ENCODE measurements at regions not wholly inside any gene's neighbourhood (a gene's known extent, or its start where the extent isn't known, plus 50 kb on each side); places are given as distances from the start of the nearest gene placed in this dataset.

DNA sequence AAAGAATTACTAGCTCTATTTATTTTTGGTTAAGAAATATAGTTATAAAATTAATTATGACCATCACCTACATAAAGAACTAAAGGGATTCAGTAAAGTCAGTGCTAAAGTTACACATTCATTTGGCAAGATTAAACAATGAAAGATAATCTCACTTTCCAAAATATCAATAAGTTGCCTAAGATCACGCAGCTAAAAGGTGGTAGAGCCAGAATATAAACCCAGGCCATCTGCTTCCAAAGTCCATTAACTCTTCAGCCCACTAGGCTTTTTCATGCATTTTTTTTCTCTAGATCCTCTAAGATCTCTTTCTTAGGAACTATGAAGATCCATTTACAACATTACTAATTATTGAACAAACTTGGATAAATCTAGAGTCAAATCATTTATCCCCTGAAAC, 66.6 kb upstream of the RND3 start:
- TF ChIP-seq CTCF (IDR thresholded peaks at IDR 0.05; ENCODE audit: control extremely low read depth, extremely low read depth): no peak
- DNase-seq (no peak), ATAC-seq (ENCODE audit: insufficient read depth, low FRiP score) (no peak)
- no peak overlapping the region for H3K4me3 ChIP-seq
- 84 to 95% methylated on average over 1 of the region's 1 CpG for WGBS, 2 donors
- H3K9me3 ChIP-seq (ENCODE audit: control insufficient read depth in 4 of 4, insufficient read depth in 3 of 4, low read length in 3 of 4): no peaks in the 10 kb centered on the region
- H3K27ac ChIP-seq (ENCODE audit: low read depth in 1 of 2, low read length in 1 of 2): no peak overlapping the region
- no peaks in the 10 kb centered on the region for H3K36me3 ChIP-seq (ENCODE audit: control insufficient read depth in 4 of 4, insufficient read depth in 4 of 4, low read length in 4 of 4)
- H3K4me1 ChIP-seq (ENCODE audit: control insufficient read depth in 5 of 5, insufficient read depth in 5 of 5, low read length in 5 of 5): peaks cover 0 to 12% (median 0%) of the 10 kb centered on the region in 5 donors
- no peaks in the 10 kb centered on the region for H3K27me3 ChIP-seq (ENCODE audit: control insufficient read depth in 3 of 3, insufficient read depth in 3 of 3, low read length in 2 of 3)
- no peak overlapping the region for H3K9ac ChIP-seq (ENCODE audit: insufficient read depth in 1 of 2, low read length in 2 of 2)

DNA sequence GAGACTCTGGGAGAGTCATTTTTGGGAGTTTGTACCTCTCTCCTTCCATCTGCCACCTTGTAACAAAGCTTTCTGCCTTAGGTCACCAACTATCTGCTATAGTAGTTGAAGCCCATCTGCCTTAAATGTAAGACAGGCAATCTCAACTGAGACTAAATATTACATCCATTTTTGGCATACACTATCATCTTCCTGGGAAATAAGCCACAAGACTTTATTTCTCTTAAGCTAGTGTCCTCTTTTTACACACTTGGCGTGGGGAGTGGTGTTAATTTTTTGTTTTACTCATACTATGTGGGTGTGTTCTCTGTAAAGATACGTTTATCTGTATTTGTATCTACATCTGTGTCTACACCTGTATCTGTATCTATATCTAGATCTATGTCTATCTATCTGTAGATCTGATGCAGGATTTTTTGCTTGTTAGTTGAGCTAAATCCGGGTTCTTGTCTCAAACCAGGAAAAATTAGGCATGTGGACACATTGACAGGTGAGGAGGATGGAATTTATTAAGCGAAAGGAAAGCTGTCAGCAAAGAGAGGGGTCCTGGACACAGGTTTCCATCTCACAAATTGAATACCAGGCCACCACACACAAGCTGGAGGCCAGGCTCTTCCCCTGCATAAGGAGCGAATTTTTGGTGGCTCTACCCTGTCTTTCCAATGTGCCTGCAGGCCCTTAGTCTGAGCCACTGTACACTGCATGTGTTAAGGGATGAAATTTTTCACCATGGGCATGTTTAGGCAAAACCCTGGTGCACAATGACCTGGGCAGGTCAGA, 64.8 kb upstream of the RND3 start:
- H3K27ac ChIP-seq (ENCODE audit: low read depth in 1 of 2, low read length in 1 of 2): no peak overlapping the region
- no peak for DNase-seq
- no peaks in the 10 kb centered on the region for H3K9me3 ChIP-seq (ENCODE audit: control insufficient read depth in 4 of 4, insufficient read depth in 3 of 4, low read length in 3 of 4)
- TF ChIP-seq CTCF (IDR thresholded peaks at IDR 0.05; ENCODE audit: control extremely low read depth, extremely low read depth): no peak
- no peaks in the 10 kb centered on the region for H3K36me3 ChIP-seq (ENCODE audit: control insufficient read depth in 4 of 4, insufficient read depth in 4 of 4, low read length in 4 of 4)
- peaks cover 0 to 12% (median 0%) of the 10 kb centered on the region in 5 donors for H3K4me1 ChIP-seq (ENCODE audit: control insufficient read depth in 5 of 5, insufficient read depth in 5 of 5, low read length in 5 of 5)
- no peaks in the 10 kb centered on the region for H3K27me3 ChIP-seq (ENCODE audit: control insufficient read depth in 3 of 3, insufficient read depth in 3 of 3, low read length in 2 of 3)
- H3K4me3 ChIP-seq: no peak overlapping the region
- H3K9ac ChIP-seq (ENCODE audit: insufficient read depth in 1 of 2, low read length in 2 of 2): no peak overlapping the region
- no peak for ATAC-seq (ENCODE audit: insufficient read depth, low FRiP score)
- WGBS, 2 donors: 89 to 92% methylated on average over 5 of the region's 5 CpGs

GRCh38 chr2:150549381-150549780, 61.9 kb upstream of the RND3 start:
- no peak for ATAC-seq (ENCODE audit: insufficient read depth, low FRiP score)
- Histone ChIP-seq H3K27ac (ENCODE audit: low read depth in 1 of 2, low read length in 1 of 2) (no peak overlapping the region), H3K4me1 (ENCODE audit: control insufficient read depth in 5 of 5, insufficient read depth in 5 of 5, low read length in 5 of 5) (no peaks in the 10 kb centered on the region), H3K4me3 (no peak overlapping the region), H3K27me3 (ENCODE audit: control insufficient read depth in 3 of 3, insufficient read depth in 3 of 3, low read length in 2 of 3) (no peaks in the 10 kb centered on the region), H3K9me3 (ENCODE audit: control insufficient read depth in 4 of 4, insufficient read depth in 3 of 4, low read length in 3 of 4) (no peaks in the 10 kb centered on the region), H3K9ac (ENCODE audit: insufficient read depth in 1 of 2, low read length in 2 of 2) (no peak overlapping the region), H3K36me3 (ENCODE audit: control insufficient read depth in 4 of 4, insufficient read depth in 4 of 4, low read length in 4 of 4) (no peaks in the 10 kb centered on the region)
- DNase-seq: no peak
- WGBS, 2 donors: 68 to 73% methylated on average over 2 of the region's 2 CpGs
- TF ChIP-seq CTCF (IDR thresholded peaks at IDR 0.05; ENCODE audit: control extremely low read depth, extremely low read depth): no peak

DNA sequence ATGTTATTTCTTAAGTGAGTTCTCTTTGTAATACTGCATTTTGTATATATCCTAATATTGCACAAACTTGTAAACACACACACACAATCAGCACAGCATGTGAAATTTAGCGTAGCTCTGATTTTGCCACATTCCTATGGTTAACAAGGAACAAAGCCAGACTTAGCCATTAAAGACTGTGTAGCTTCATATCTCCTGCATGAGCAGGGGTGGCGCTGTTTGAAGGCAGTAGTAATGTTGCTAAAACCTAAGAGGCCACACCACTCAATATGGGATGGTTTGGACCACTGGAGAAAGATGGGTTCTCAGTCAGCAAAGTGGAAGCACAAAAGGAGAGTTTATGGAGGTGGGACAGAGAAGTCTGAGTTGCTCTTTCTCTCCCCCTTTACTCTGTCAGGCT, 61.1 kb upstream of the RND3 start:
- Histone ChIP-seq H3K9ac (ENCODE audit: insufficient read depth in 1 of 2, low read length in 2 of 2) (no peak overlapping the region), H3K27ac (ENCODE audit: low read depth in 1 of 2, low read length in 1 of 2) (no peak overlapping the region), H3K9me3 (ENCODE audit: control insufficient read depth in 4 of 4, insufficient read depth in 3 of 4, low read length in 3 of 4) (no peaks in the 10 kb centered on the region), H3K36me3 (ENCODE audit: control insufficient read depth in 4 of 4, insufficient read depth in 4 of 4, low read length in 4 of 4) (no peaks in the 10 kb centered on the region), H3K4me1 (ENCODE audit: control insufficient read depth in 5 of 5, insufficient read depth in 5 of 5, low read length in 5 of 5) (no peaks in the 10 kb centered on the region), H3K27me3 (ENCODE audit: control insufficient read depth in 3 of 3, insufficient read depth in 3 of 3, low read length in 2 of 3) (no peaks in the 10 kb centered on the region), H3K4me3 (no peak overlapping the region)
- TF ChIP-seq CTCF (IDR thresholded peaks at IDR 0.05; ENCODE audit: control extremely low read depth, extremely low read depth): no peak
- WGBS, 2 donors: 79 to 84% methylated on average over 2 of the region's 2 CpGs
- DNase-seq (no peak), ATAC-seq (ENCODE audit: insufficient read depth, low FRiP score) (no peak)

Measured in lung (tissue), 11 donors.